ENCODE measurements at regions not wholly inside any gene's neighbourhood (a gene's known extent, or its start where the extent isn't known, plus 50 kb on each side); places are given as distances from the start of the nearest gene placed in this dataset.

GRCh38 chr18:28652654-28653053, 475.7 kb upstream of the CDH2 start:
- intact Hi-C loops (cut with DNase I), result no loop called here
- H3K4me1 ChIP-seq, result no peaks in the 10 kb centered on the region
- H3K9me3 ChIP-seq, result no peaks in the 10 kb centered on the region
- no peaks in the 10 kb centered on the region for H3K36me3 ChIP-seq
- H3K27me3 ChIP-seq, result no peaks in the 10 kb centered on the region
- no peak for DNase-seq
- TF ChIP-seq POLR2A (IDR thresholded peaks at IDR 0.05) (no peak), CTCF (IDR thresholded peaks at IDR 0.05) (no peak)
- 59 to 67% methylated on average over 3 of the region's 3 CpGs for WGBS, 2 donors
- no peak overlapping the region for H3K27ac ChIP-seq
- H3K4me3 ChIP-seq (replicated peaks in 1 of 3), result no peak overlapping the region

- intact Hi-C loops (cut with DNase I), result no loop called here
- DNase-seq, result no peak
- H3K27ac ChIP-seq, result no peak overlapping the region
- H3K4me3 ChIP-seq (replicated peaks in 1 of 3), result no peak overlapping the region
- no peak for TF ChIP-seq CTCF (IDR thresholded peaks at IDR 0.05)
- TF ChIP-seq POLR2A (IDR thresholded peaks at IDR 0.05), result no peak
- 84 to 95% methylated on average over 12 of the region's 12 CpGs for WGBS, 2 donors
- H3K27me3 ChIP-seq, result no peaks in the 10 kb centered on the region
- H3K9me3 ChIP-seq, result no peaks in the 10 kb centered on the region
- no peaks in the 10 kb centered on the region for H3K4me1 ChIP-seq
- H3K36me3 ChIP-seq, result no peaks in the 10 kb centered on the region
Measured at GRCh38 chr18:28651298-28651697, 474.4 kb upstream of the CDH2 start.

GRCh38 chr18:28650860-28651259, 473.9 kb upstream of the CDH2 start:
- Histone ChIP-seq H3K4me1 (no peaks in the 10 kb centered on the region), H3K27ac (no peak overlapping the region), H3K36me3 (no peaks in the 10 kb centered on the region), H3K9me3 (no peaks in the 10 kb centered on the region), H3K4me3 (replicated peaks in 1 of 3) (no peak overlapping the region), H3K27me3 (no peaks in the 10 kb centered on the region)
- no peak for TF ChIP-seq CTCF (IDR thresholded peaks at IDR 0.05)
- no peak for TF ChIP-seq POLR2A (IDR thresholded peaks at IDR 0.05)
- intact Hi-C loops (cut with DNase I), result no loop called here
- DNase-seq, result no peak
- WGBS, 2 donors, result 68 to 73% methylated on average over 2 of the region's 2 CpGs

- intact Hi-C loops (cut with DNase I), result no loop called here
- Histone ChIP-seq H3K4me3 (replicated peaks in 1 of 3) (no peak overlapping the region), H3K4me1 (no peaks in the 10 kb centered on the region), H3K36me3 (no peaks in the 10 kb centered on the region), H3K9me3 (no peaks in the 10 kb centered on the region), H3K27me3 (no peaks in the 10 kb centered on the region), H3K27ac (no peak overlapping the region)
- 81 to 84% methylated on average over 3 of the region's 3 CpGs for WGBS, 2 donors
- TF ChIP-seq CTCF (IDR thresholded peaks at IDR 0.05), result no peak
- no peak for TF ChIP-seq POLR2A (IDR thresholded peaks at IDR 0.05)
- no peak for DNase-seq
Measured at GRCh38 chr18:28647961-28648360, 471.0 kb upstream of the CDH2 start.

GRCh38 chr18:28637897-28638296, 461.0 kb upstream of the CDH2 start:
- Histone ChIP-seq H3K4me3 (replicated peaks in 1 of 3) (no peak overlapping the region), H3K36me3 (no peaks in the 10 kb centered on the region), H3K27ac (no peak overlapping the region), H3K9me3 (no peaks in the 10 kb centered on the region), H3K4me1 (no peaks in the 10 kb centered on the region), H3K27me3 (no peaks in the 10 kb centered on the region)
- TF ChIP-seq CTCF (IDR thresholded peaks at IDR 0.05) (no peak), POLR2A (IDR thresholded peaks at IDR 0.05) (no peak)
- no peak for DNase-seq
- 89 to 91% methylated on average over 2 of the region's 2 CpGs for WGBS, 2 donors
- intact Hi-C loops (cut with DNase I), result no loop called here
